ENCODE measurements at regions not wholly inside any gene's neighbourhood (a gene's known extent, or its start where the extent isn't known, plus 50 kb on each side); places are given as distances from the start of the nearest gene placed in this dataset.

DNA sequence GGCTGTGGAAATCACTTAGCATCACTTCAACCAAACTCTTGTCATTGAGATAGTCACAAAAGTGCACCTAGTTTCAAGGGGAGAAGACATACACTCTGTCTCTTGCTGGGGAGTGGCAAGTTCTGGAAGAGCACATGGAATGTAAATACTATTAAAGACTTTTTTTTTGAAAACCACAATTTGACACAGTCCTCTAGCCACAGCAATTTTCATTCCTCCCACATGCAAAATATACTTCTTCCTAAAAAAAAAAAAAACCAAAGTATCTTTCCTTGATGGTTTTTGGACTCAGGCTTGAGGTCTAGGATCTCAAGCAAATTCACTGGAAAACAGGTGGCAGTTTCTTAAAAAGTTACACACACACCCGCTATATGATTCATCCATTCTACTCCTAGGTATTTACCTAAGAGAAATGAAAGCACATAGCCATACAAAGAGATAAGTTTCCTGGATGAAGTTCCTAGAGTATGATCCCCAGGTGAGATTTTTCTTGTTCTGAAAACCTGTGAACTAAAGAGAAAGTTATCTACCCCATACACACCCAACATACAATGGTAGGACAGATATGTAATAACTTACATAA is 295.8 kb downstream of the SP3 start:
- DNase-seq (ENCODE audit: low read depth in 2 of 2): no peak

- DNase-seq (ENCODE audit: low read depth in 2 of 2): no peak
Observed at GRCh38 chr2:173669888-173670287, 295.3 kb downstream of the SP3 start.

GRCh38 chr2:173672573-173673340 is 292.4 kb downstream of the SP3 start:
- DNase-seq (ENCODE audit: low read depth in 2 of 2): no peak

GRCh38 chr2:173673640-173674039 is 291.5 kb downstream of the SP3 start:
- no peak for DNase-seq (ENCODE audit: low read depth in 2 of 2)

DNA sequence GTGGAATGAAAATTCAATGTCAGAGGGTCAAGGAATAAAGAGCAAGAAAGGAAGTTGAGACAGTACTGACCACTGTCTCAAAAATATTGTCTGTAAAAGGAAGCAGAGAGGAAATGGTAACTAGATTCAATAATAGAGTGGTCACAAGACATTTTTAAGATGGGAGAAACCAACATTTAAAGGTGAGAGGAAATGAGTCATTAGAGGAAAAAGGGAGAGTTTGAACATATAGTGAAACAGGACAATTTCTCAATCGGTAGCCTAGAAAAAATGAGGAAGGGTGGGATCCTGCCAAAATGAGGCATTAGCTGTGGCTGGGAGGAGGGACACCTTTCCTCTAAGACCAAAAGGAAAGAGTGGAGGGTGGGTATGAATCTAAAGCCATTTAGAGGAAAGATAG is 288.5 kb downstream of the SP3 start:
- no peak for DNase-seq (ENCODE audit: low read depth in 2 of 2)

DNA sequence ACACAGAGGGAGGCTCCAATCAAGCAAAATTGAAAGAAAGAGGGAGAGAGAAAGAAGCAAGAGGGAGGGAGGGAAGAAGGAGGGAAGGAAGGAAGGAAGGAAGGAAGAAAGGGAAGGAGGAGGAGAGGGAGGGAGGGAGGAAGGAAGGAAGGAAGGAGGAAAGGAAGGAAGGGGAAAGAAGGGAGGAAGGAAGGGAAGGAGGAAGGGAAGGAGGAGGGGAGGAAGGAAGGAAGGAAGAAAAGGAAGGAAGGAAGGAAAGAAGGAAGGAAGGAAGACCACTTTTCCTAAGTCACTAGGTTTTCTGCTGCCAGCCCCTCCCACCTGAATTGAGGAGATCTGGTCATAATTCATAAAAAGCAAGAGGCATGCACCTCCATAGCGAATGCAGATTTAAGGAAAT is 287.0 kb downstream of the SP3 start:
- no peak for DNase-seq (ENCODE audit: low read depth in 2 of 2)

- DNase-seq (ENCODE audit: low read depth in 2 of 2): no peak
Observed at GRCh38 chr2:173680574-173680973, 284.6 kb downstream of the SP3 start.

DNA sequence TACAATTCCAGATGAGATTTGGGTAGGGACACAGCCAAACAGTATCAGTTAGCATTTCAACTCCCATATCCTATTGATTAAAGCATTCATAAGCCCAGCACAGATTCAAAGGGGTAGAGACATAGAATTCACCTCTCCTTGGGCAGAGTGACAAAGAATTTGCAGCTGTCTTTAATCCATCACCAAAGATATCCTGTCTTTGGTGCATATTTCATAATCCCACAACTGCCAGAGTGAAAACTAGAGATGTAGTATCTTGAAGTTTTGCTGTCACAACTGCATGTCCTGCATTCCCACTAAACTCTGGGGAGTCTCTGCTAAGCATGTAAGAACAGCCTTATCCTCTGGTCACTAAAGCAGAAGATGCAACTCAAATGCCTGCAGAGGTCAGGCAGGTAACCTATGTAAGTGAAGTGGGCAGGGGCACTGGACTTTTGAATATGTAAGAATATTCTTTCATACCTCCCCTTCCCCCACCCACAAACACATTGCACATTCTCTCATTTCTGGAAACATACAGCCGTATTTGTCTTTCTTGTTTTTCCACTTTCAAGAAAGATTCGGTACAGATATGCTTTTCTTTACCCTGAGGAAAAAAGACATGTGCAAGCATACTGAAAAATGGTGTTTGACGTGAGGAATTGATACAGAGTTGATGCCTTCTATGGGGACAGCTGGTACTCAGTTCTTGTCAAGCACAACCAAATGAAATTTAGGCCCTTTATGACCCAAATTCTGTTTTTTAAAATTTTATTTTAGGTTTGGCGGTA is 283.1 kb downstream of the SP3 start:
- DNase-seq (ENCODE audit: low read depth in 2 of 2): no peak

- DNase-seq (ENCODE audit: low read depth in 2 of 2): no peak
Observed at GRCh38 chr2:173684896-173685459, 280.2 kb downstream of the SP3 start.

DNA sequence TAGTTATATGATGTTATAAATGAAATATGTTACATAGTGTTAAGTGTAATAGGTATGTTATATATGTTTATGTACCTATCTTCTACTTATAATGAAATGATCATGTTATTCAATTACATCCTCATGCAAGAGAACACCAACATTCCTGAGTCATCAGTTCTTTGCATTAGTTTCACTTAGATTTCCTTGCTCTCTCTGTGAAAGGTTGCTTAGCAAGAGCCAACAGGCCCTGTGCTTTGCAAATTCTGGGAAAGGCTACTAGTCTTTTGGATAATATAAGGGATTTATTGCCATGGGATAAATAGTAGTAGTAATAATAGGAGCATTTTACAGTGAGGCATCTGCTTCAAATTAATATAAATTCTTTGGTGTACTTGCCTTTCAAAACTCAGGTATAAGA is 274.8 kb downstream of the SP3 start:
- no peak for DNase-seq (ENCODE audit: low read depth in 2 of 2)

- no peak for DNase-seq (ENCODE audit: low read depth in 2 of 2)
Observed at GRCh38 chr2:173692068-173692467, 273.1 kb downstream of the SP3 start.

- no peak for DNase-seq (ENCODE audit: low read depth in 2 of 2)
Observed at GRCh38 chr2:173693044-173693589, 272.1 kb downstream of the SP3 start.

DNA sequence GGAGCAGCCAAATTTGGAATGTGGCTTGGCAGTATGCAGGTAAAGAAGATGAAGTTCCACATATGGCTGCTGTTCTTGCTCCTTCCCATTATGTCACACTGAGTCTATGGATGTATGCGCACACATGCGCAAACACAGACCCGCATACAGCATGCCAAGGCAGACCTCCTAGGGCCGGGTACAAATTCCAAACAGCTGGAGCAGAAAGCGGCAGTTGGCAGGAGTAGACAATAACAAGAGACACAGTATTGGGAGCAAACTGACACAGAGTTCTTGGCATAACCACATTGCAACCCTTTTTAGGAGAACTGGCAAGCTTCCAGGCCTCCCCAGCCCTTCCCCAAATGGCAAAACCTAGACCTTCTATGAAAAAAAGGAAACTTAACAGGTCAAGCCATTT is 268.9 kb downstream of the SP3 start:
- DNase-seq (ENCODE audit: low read depth in 2 of 2): no peak

DNA sequence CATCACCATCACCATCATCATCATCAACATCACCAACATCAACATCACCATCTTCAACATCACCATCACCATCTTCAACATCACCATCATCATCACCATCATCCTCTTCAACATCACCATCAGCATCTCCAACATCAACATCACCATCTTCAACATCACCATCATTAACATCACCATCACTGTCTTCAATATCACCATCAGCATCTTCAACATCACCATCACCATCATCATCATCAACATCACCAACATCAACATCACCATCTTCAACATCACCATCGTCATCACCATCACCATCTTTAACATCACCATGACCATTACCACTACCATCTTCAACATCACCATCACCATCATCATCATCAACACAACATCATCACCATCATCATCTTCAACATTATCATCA is 267.2 kb downstream of the SP3 start:
- no peak for DNase-seq (ENCODE audit: low read depth in 2 of 2)

GRCh38 chr2:173705656-173706055 is 259.5 kb downstream of the SP3 start:
- DNase-seq (ENCODE audit: low read depth in 2 of 2): no peak

- DNase-seq (ENCODE audit: low read depth in 2 of 2): no peak
Observed at GRCh38 chr2:173706936-173707335, 258.2 kb downstream of the SP3 start.

GRCh38 chr2:173708806-173709205 is 256.4 kb downstream of the SP3 start:
- no peak for DNase-seq (ENCODE audit: low read depth in 2 of 2)

DNA sequence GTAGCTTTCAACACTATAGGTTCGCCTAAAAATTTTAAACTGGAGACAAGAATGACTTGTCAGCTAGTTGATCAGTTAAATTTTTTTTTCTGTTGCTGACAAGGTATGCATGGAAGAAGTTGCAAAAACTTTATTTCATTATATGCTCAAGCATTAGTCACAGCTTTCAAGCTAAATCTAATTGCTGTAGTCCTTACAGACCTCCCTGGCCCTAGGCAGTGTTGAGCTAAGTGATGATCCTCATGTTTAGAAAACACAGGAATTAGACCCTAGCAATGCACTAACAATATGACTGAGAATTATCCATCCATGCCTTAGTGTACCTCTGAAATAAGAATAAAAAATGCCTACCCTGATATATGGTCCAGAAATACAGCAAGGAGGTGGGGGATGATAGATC is 253.4 kb downstream of the SP3 start:
- no peak for DNase-seq (ENCODE audit: low read depth in 2 of 2)

- no peak for DNase-seq (ENCODE audit: low read depth in 2 of 2)
Observed at GRCh38 chr2:173713904-173714555, 251.1 kb downstream of the SP3 start.

- no peak for DNase-seq (ENCODE audit: low read depth in 2 of 2)
Observed at GRCh38 chr2:173715441-173715840, 249.7 kb downstream of the SP3 start.

DNA sequence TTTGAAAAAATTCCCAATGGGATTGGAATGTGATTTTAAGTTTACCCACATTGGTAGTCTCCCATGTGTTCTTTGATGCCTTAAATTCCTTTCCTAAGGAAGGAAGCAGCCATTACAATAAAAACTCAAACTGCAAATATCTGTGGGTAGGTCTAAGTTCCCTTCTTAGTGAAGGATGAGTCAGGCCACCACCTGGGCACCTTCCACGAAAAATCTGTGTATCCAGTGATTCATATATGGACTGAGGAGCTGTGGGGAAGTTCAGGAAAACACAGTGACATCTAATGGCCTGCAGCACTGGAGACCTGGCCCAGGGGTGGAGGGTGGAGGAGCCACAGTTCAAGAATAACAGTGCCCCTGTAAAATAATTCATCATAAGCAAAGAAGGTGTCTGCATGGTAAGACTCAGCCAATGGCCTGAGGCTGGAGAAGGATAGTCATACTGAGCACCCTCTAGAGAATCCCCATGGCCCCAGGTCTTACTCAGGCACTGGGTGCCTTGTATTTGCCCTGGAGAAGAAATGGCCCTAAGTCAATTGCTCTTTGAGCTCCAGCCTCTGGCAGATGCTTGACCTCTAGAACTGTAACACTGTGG is 248.6 kb downstream of the SP3 start:
- DNase-seq (ENCODE audit: low read depth in 2 of 2): no peak

All from stimulated activated CD4-positive, alpha-beta T cell treated with anti-CD3 and anti-CD28 coated beads, Interleukin-1b, Interleukin-23, amount 100 ng/mL, for 1 hour (primary cell).